NCI-H2081 treated with DMSO at 0.1 percent for 48 hours (cell line): ENCODE measurements at regions not wholly inside any gene's neighbourhood (a gene's known extent, or its start where the extent isn't known, plus 50 kb on each side); places are given as distances from the start of the nearest gene placed in this dataset.
A peak's percentile ranks its signal among the peaks of the same experiment; 100 is the strongest.

Experiments
- DNase-seq: peaks from one replicate; lab custom pipeline; 2025; lab: John Stamatoyannopoulos, UW

GRCh38 chr18:72181241-72181764, 362.8 kb downstream of the CBLN2 start:
- no peak for DNase-seq

GRCh38 chr18:72180689-72181088, 363.5 kb downstream of the CBLN2 start:
- DNase-seq: no peak

GRCh38 chr18:72174972-72175649, 369.0 kb downstream of the CBLN2 start:
- DNase-seq: no peak

- DNase-seq: no peak
Measured at GRCh38 chr18:72171596-72171995, 372.5 kb downstream of the CBLN2 start.

GRCh38 chr18:72161691-72162090, 382.5 kb downstream of the CBLN2 start:
- no peak for DNase-seq

- peak; percentile 89 for DNase-seq
Measured at GRCh38 chr18:72160510-72161445, 383.4 kb downstream of the CBLN2 start.

- DNase-seq: no peak
Measured at GRCh38 chr18:72155327-72155726, 388.8 kb downstream of the CBLN2 start.

GRCh38 chr18:72154926-72155325, 389.2 kb downstream of the CBLN2 start:
- no peak for DNase-seq

GRCh38 chr18:72152935-72153334, 391.2 kb downstream of the CBLN2 start:
- DNase-seq: no peak

GRCh38 chr18:72147830-72148229, 396.3 kb downstream of the CBLN2 start:
- DNase-seq: no peak

- DNase-seq: no peak
Measured at GRCh38 chr18:72140007-72140406, 404.1 kb downstream of the CBLN2 start.

- DNase-seq: no peak
Measured at GRCh38 chr18:72128649-72129048, 415.5 kb downstream of the CBLN2 start.

GRCh38 chr18:72122103-72122502, 422.0 kb downstream of the CBLN2 start:
- peak; percentile 20 for DNase-seq

- no peak for DNase-seq
Measured at GRCh38 chr18:72119082-72119481, 425.1 kb downstream of the CBLN2 start.

GRCh38 chr18:72114801-72115594, 429.1 kb downstream of the CBLN2 start:
- DNase-seq: no peak

- DNase-seq: peak; percentile 37
Measured at GRCh38 chr18:72107647-72108383, 436.3 kb downstream of the CBLN2 start.

- DNase-seq: no peak
Measured at GRCh38 chr18:72104851-72105250, 439.3 kb downstream of the CBLN2 start.

GRCh38 chr18:72102412-72102811, 441.7 kb downstream of the CBLN2 start:
- DNase-seq: no peak

- no peak for DNase-seq
Measured at GRCh38 chr18:72100465-72101004, 443.6 kb downstream of the CBLN2 start.

GRCh38 chr18:72091369-72091768, 452.8 kb downstream of the CBLN2 start:
- DNase-seq: no peak

GRCh38 chr18:72089432-72089831, 454.7 kb downstream of the CBLN2 start:
- DNase-seq: no peak
